RKO (cell line): ENCODE measurements at regions not wholly inside any gene's neighbourhood (a gene's known extent, or its start where the extent isn't known, plus 50 kb on each side); places are given as distances from the start of the nearest gene placed in this dataset.

Experiments
- DNase-seq: peaks from one replicate; pipeline ENCODE4 v3.0.0-alpha.2; 2016; ENCODE audit warnings: low spot score

GRCh38 chr11:122229481-122230384 lies 113.7 kb upstream of the BLID start:
- DNase-seq = no peak

GRCh38 chr11:122229078-122229477 lies 113.1 kb upstream of the BLID start:
- DNase-seq = no peak

- DNase-seq = no peak
Observed at GRCh38 chr11:122226810-122227379, 110.9 kb upstream of the BLID start.

- DNase-seq = no peak
Observed at GRCh38 chr11:122224867-122225266, 108.9 kb upstream of the BLID start.

DNA sequence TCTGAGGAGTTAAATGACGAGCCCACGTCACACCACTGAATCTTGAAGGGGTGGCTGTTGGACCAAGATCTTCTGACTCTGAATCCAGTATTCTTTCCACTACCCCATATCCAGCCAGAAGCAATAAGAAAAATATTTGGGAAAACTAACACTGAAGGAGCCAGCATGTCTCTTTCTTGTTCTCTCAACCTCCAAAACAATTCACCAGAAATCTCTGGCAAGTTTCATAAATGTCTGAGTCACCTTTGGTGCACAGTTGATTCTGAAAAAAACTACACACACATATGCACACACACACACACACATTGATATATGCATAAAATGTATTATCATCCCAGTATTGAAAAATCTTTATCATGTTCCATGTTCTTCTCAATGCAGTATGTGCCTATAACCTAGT lies 104.3 kb upstream of the BLID start:
- DNase-seq = no peak

GRCh38 chr11:122219791-122220190 lies 103.8 kb upstream of the BLID start:
- DNase-seq = no peak

GRCh38 chr11:122215244-122215992 lies 99.4 kb upstream of the BLID start:
- DNase-seq = peak; percentile 51

DNA sequence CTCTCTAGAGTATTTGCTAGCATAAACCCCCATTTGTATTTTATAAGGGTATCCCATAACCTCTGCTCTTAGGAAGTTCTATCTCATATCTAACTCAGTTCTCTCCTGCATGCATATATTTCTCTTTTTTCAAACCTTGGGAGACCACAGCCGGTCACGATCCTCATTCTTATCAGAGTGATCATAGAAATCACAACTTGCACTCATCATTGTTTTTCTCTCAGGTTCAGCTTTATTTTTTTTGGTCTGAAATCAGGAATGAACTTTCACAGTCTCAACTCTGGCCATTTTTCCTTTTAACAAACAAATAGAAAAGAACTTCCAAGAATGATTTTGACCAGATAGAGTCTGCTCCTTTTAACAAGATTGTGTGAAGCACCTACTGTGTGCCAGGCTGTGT lies 98.6 kb upstream of the BLID start:
- DNase-seq = no peak

DNA sequence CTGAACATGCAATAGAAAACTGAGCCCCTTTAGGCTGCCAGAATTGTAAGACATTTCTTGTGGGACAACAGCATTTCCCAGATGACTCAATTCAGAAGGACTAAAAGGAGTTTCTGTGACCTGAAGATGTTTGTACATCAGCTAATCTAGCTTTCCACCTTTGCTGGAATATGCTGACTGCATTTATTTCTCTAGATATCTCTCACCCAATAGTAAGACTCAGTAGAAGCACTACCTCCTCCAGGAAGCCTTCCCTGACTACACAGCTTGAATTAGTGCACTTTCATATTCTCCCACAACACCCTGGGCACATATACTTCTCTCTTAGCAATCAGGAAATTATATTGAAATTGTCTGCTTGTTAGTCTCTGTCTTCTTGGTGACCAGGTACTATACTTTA lies 98.1 kb upstream of the BLID start:
- DNase-seq = no peak

- no peak for DNase-seq
Observed at GRCh38 chr11:122213171-122213570, 97.2 kb upstream of the BLID start.

DNA sequence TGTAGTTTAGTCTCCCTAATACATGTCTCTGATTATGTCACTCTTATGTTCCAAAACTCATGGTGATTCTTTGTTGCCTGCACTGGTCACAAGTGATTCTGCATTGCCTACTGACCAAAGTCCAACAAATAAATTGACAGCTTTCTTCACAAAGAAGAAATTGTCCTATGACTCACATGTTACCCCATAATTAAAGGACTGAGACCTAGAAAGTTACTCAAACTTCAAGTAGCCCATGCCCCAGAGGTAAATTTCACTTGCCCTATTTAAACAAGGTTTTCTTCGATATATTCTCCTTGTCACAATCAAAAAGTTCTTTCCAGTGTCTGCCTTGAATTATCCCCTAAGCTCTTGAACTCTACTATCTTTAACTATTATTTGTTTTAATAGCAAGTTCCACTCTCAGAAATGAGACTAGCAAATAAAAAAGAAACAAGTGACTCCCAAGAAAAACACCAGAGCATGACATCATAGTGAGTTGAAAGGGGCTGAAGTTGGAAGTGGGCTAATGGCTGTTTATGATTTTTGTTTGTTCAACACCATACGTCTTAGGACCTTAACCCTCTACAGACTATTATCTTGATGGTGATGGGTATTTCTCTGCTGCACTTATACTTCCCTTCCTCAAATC lies 94.5 kb upstream of the BLID start:
- DNase-seq = no peak

GRCh38 chr11:122209619-122210366 lies 93.8 kb upstream of the BLID start:
- DNase-seq = no peak

- DNase-seq = no peak
Observed at GRCh38 chr11:122207921-122208764, 92.1 kb upstream of the BLID start.

- no peak for DNase-seq
Observed at GRCh38 chr11:122207505-122207904, 91.5 kb upstream of the BLID start.

- DNase-seq = no peak
Observed at GRCh38 chr11:122205036-122205435, 89.0 kb upstream of the BLID start.

DNA sequence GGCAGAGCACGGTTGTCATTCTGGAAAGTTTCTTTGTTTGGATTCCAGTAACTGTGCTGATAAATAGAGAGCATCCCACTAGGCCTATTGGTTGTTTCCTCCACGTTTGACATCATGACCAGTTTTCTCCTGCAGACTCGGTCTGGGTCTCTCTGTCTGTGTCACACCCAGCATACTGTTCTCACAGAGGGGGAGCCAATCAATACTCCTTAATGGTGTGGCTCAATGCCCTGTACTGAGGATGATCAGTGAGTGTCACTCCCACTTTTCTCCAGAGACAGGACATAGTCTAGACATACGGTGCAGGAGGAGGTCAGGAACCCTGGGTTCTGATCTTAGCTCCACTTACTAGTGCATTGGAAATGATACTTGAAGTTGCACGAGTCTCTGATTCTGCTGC lies 88.2 kb upstream of the BLID start:
- DNase-seq = no peak

DNA sequence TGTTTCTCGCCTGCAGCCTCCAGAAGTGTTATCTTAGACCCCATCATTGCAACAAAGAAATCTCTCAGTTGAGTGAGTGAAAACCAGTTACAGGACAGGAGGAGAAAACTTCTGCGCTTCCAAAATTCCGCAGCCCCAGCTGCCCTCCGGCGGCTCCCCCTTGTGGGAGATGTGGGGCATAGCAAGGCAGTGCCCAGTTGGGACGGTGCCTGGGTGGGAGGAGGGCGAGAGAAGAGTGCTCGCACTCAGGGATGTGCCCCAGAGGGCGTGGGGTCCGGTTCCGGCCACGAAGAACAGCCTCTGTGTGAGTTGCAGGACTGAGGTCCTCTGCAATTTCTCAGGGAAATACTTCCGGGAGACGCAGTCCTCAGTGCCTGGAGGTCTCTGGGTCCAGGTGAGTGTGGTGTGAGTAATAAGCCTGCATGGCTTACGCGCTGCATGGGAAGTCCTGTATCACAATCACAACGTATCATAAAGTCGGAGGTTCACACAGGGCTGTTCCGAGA lies 87.0 kb upstream of the BLID start:
- DNase-seq = peak; percentile 78

DNA sequence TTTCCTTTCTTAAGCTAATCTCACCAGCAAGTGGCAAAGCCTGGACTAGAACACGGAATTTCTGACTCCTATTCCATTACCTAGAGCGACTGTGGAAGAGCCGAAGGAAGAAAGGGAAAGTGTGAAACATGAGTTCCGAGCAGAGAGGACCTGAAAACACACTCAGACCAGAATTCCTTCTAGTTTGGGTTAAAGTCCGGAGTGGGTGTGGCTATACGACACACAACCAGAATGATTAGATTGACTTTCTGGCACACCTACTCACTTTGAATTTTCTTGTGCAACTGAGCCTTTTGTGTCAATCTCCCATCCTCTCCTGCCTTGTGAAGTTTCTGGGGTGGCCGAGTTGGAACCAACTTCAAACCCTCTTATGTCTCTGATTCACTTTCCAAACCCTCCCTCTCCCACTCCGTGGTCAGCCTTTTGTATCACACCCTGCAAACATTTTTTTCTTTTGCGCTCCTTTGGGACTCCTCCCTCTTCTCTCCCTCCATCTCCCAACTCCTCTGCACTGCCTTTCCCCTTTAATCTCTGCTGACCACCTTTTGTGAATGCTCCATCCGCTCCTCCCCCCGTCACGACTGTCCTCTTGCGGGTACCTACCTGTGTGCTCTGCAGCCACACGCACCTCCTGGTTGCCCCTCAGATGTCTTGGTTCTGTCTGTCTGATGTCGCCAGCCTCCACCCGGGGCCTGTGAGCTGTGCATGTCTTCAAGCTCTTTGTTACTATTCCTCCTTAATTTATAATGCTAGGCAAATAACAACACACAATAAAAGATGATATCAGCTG lies 86.3 kb upstream of the BLID start:
- peak; percentile 77 for DNase-seq

- DNase-seq = no peak
Observed at GRCh38 chr11:122201106-122201505, 85.1 kb upstream of the BLID start.

DNA sequence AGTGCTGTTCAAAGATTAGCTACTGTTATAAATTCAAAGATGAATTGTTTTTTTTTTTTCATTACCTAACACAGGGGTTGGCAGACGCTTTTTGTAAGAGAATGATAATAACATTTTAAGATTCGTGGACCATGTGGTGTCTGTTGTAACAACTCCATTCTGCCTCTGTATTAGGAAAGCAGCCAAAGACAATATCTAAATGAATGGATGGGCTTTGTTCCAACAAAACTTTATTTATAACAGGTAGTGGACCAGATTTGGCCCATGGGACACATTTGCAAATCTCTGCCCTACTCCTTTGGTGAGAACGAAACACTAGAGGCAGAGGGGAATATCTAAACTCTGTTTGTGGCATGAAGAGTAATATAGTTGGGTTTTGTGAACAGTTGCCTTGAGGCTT lies 83.6 kb upstream of the BLID start:
- DNase-seq = no peak
